ENCODE measurements at regions not wholly inside any gene's neighbourhood (a gene's known extent, or its start where the extent isn't known, plus 50 kb on each side); places are given as distances from the start of the nearest gene placed in this dataset.

GRCh38 chr2:200220251-200220650 lies 86.2 kb upstream of the SPATS2L start:
- DNase-seq, result no peak
- Histone ChIP-seq H3K36me3 (no peaks in the 10 kb centered on the region), H3K27ac (no peak overlapping the region), H3K27me3 (no peaks in the 10 kb centered on the region), H3K4me1 (ENCODE audit: insufficient read depth) (no peaks in the 10 kb centered on the region), H3K9me3 (no peaks in the 10 kb centered on the region), H3K4me3 (no peak overlapping the region)
- intact Hi-C loops (cut with DNase I), result no loop called here
- no peak for TF ChIP-seq EP300 (IDR thresholded peaks at IDR 0.05)
- no peak for TF ChIP-seq CTCF (IDR thresholded peaks at IDR 0.05)
- no peak for TF ChIP-seq POLR2A (IDR thresholded peaks at IDR 0.05)
- WGBS, 3 donors, result 35 to 44% (median 35%) methylated on average over 4 of the region's 4 CpGs

GRCh38 chr2:200221055-200221955 lies 85.2 kb upstream of the SPATS2L start:
- TF ChIP-seq CTCF (IDR thresholded peaks at IDR 0.05) (no peak), EP300 (IDR thresholded peaks at IDR 0.05) (no peak), POLR2A (IDR thresholded peaks at IDR 0.05) (no peak)
- 93 to 96% (median 94%) methylated on average over 4 of the region's 4 CpGs for WGBS, 3 donors

GRCh38 chr2:200222791-200223190 lies 83.7 kb upstream of the SPATS2L start:
- Histone ChIP-seq H3K36me3 (no peaks in the 10 kb centered on the region), H3K27me3 (no peaks in the 10 kb centered on the region), H3K4me1 (ENCODE audit: insufficient read depth) (peaks cover 5% of the 10 kb centered on the region), H3K27ac (no peak overlapping the region), H3K9me3 (no peaks in the 10 kb centered on the region), H3K4me3 (no peak overlapping the region)
- no peak for DNase-seq
- 65 to 75% (median 66%) methylated on average over 7 of the region's 7 CpGs for WGBS, 3 donors
- intact Hi-C loops (cut with DNase I), result no loop called here
- TF ChIP-seq POLR2A (IDR thresholded peaks at IDR 0.05), result no peak
- TF ChIP-seq CTCF (IDR thresholded peaks at IDR 0.05), result no peak
- TF ChIP-seq EP300 (IDR thresholded peaks at IDR 0.05), result no peak

More at GRCh38 chr2:200221055-200221955, 85.2 kb upstream of the SPATS2L start:
- intact Hi-C loops (cut with DNase I), result no loop called here
- Histone ChIP-seq H3K27me3 (no peaks in the 10 kb centered on the region), H3K4me1 (ENCODE audit: insufficient read depth) (no peaks in the 10 kb centered on the region), H3K9me3 (no peaks in the 10 kb centered on the region), H3K36me3 (no peaks in the 10 kb centered on the region), H3K4me3 (no peak overlapping the region), H3K27ac (no peak overlapping the region)
- no peak for DNase-seq

- Histone ChIP-seq H3K4me3 (no peak overlapping the region), H3K27me3 (no peaks in the 10 kb centered on the region), H3K36me3 (no peaks in the 10 kb centered on the region), H3K27ac (no peak overlapping the region), H3K9me3 (no peaks in the 10 kb centered on the region), H3K4me1 (ENCODE audit: insufficient read depth) (peaks cover 5% of the 10 kb centered on the region)
- intact Hi-C loops (cut with DNase I), result no loop called here
- TF ChIP-seq POLR2A (IDR thresholded peaks at IDR 0.05) (no peak), CTCF (IDR thresholded peaks at IDR 0.05) (no peak), EP300 (IDR thresholded peaks at IDR 0.05) (no peak)
- DNase-seq, result no peak
- 67 to 81% (median 74%) methylated on average over 3 of the region's 3 CpGs for WGBS, 3 donors
Observed at GRCh38 chr2:200223205-200223784, 83.2 kb upstream of the SPATS2L start.
